Esophagus muscularis mucosa (tissue), 4 donors: ENCODE measurements at regions not wholly inside any gene's neighbourhood (a gene's known extent, or its start where the extent isn't known, plus 50 kb on each side); places are given as distances from the start of the nearest gene placed in this dataset.

Experiments used
- DNase-seq: peaks from one replicate; pipeline ENCODE4 v3.0.0-alpha.2; 2017; ENCODE audit errors: extremely low spot score
- H3K27ac ChIP-seq, 4 donors: fragments of 200-600 bp; sonication (generic); replicated peaks in 1 of 4; 1 replicate in 3 of 4; 2 replicates in 1 of 4; pipeline ENCODE4 v1.5.1; 2016 to 2019; ENCODE audit warnings: mild to moderate bottlenecking in 1 of 4
- H3K27me3 ChIP-seq, 4 donors: fragments of 200-600 bp; sonication (generic); one replicate each; pipeline versions ENCODE4 v1.5.1 to v1.6.0; 2016 to 2019
- H3K36me3 ChIP-seq, 4 donors: fragments of 200-600 bp; sonication (generic); one replicate each; pipeline ENCODE4 v1.5.1; 2016 to 2019
- H3K4me1 ChIP-seq, 4 donors: fragments of 200-600 bp; sonication (generic); one replicate each; pipeline ENCODE4 v1.5.1; 2016 to 2019
- H3K4me3 ChIP-seq, 4 donors: fragments of 200-600 bp; sonication (generic); 1 replicate in 2 of 4; 2 replicates in 2 of 4; pipeline ENCODE4 v1.5.1; 2016 to 2019; ENCODE audit warnings: mild to moderate bottlenecking in 4 of 4, moderate library complexity in 1 of 4
- H3K9me3 ChIP-seq, 4 donors: fragments of 200-600 bp; sonication (generic); 1 replicate in 3 of 4; 2 replicates in 1 of 4; pipeline ENCODE4 v1.5.1; 2016 to 2019
- CTCF ChIP-seq, 3 experiments: fragments of 200-600 bp in 2 of 3; fragments of 450-650 bp in 1 of 3; sonication (generic) in 2 of 3; IDR thresholded peaks; one replicate each; pipeline ENCODE4 v1.5.1; 2017 to 2019; ENCODE audit warnings: antibody characterized with exemption in 3 of 3, mild to moderate bottlenecking in 2 of 3, moderate library complexity in 1 of 3
- EP300 ChIP-seq: sonication (generic); formaldehyde crosslinking; IDR thresholded peaks from one replicate; pipeline ENCODE4 v1.6.1; 2017; ENCODE audit warnings: antibody characterized with exemption
- POLR2A ChIP-seq: fragments of 450-650 bp; IDR thresholded peaks from one replicate; pipeline ENCODE4 v1.6.1; 2017; ENCODE audit warnings: antibody characterized with exemption, moderate library complexity, mild to moderate bottlenecking, low read depth
- POLR2AphosphoS5 ChIP-seq, 2 donors: sonication (generic); formaldehyde crosslinking; IDR thresholded peaks; one replicate each; pipeline ENCODE4 v1.6.1; 2017; ENCODE audit warnings: antibody characterized with exemption in 2 of 2
- WGBS: methylation state at CpG from one replicate; pipeline ENCODE4 v1.1.5; 2018; 5-methylcytosine and 5-hydroxymethylcytosine counted together
- intact Hi-C: fragments of 100-400 bp; cut with DNase I; formaldehyde crosslinking; loops from one replicate; pipeline ENCODE4 v1.15.1; 2023

- Histone ChIP-seq H3K27me3 (no peaks in the 10 kb centered on the region), H3K9me3 (no peaks in the 10 kb centered on the region), H3K36me3 (no peaks in the 10 kb centered on the region), H3K4me1 (no peaks in the 10 kb centered on the region), H3K27ac (no peak overlapping the region), H3K4me3 (no peak overlapping the region)
- WGBS = 88% methylated on average over 8 of the region's 8 CpGs
- intact Hi-C loops = no loop called here
- TF ChIP-seq POLR2A = no peak
- TF ChIP-seq CTCF (IDR thresholded peaks at IDR 0.05) = no peak
- TF ChIP-seq EP300 = no peak
- TF ChIP-seq POLR2AphosphoS5 (IDR thresholded peaks at IDR 0.05) = no peak
- DNase-seq = peak; percentile 82
Measured at GRCh38 chr13:22024381-22024994, 353.6 kb downstream of the FGF9 start.

- no peaks in the 10 kb centered on the region for H3K9me3 ChIP-seq
- H3K27me3 ChIP-seq = no peaks in the 10 kb centered on the region
- peaks cover 0 to 7% (median 0%) of the 10 kb centered on the region in 4 donors for H3K4me1 ChIP-seq
- intact Hi-C loops = no loop called here
- H3K27ac ChIP-seq = no peak overlapping the region
- WGBS = 79% methylated on average over 8 of the region's 8 CpGs
- H3K4me3 ChIP-seq = no peak overlapping the region
- DNase-seq = no peak
- TF ChIP-seq EP300 = no peak
- no peak for TF ChIP-seq POLR2AphosphoS5 (IDR thresholded peaks at IDR 0.05)
- TF ChIP-seq POLR2A = no peak
- TF ChIP-seq CTCF (IDR thresholded peaks at IDR 0.05) = no peak
- H3K36me3 ChIP-seq = no peaks in the 10 kb centered on the region
Measured at GRCh38 chr13:22027566-22027965, 356.7 kb downstream of the FGF9 start.

GRCh38 chr13:22028831-22029230, 358.0 kb downstream of the FGF9 start:
- TF ChIP-seq POLR2AphosphoS5 (IDR thresholded peaks at IDR 0.05) (no peak), EP300 (no peak), POLR2A (no peak), CTCF (IDR thresholded peaks at IDR 0.05) (no peak)
- Histone ChIP-seq H3K36me3 (no peaks in the 10 kb centered on the region), H3K27me3 (no peaks in the 10 kb centered on the region), H3K4me3 (no peak overlapping the region), H3K4me1 (peaks cover 0 to 7% (median 0%) of the 10 kb centered on the region in 4 donors), H3K9me3 (no peaks in the 10 kb centered on the region), H3K27ac (no peak overlapping the region)
- WGBS = 94% methylated on average over 6 of the region's 7 CpGs
- intact Hi-C loops = no loop called here
- DNase-seq = peak; percentile 66

GRCh38 chr13:22030321-22030720, 359.4 kb downstream of the FGF9 start:
- Histone ChIP-seq H3K36me3 (no peaks in the 10 kb centered on the region), H3K4me3 (no peak overlapping the region), H3K9me3 (no peaks in the 10 kb centered on the region), H3K27ac (no peak overlapping the region), H3K4me1 (peaks cover 0 to 7% (median 0%) of the 10 kb centered on the region in 4 donors), H3K27me3 (no peaks in the 10 kb centered on the region)
- intact Hi-C loops = no loop called here
- DNase-seq = peak; percentile 91
- TF ChIP-seq POLR2A = no peak
- TF ChIP-seq CTCF (IDR thresholded peaks at IDR 0.05) = no peak
- no peak for TF ChIP-seq EP300
- no peak for TF ChIP-seq POLR2AphosphoS5 (IDR thresholded peaks at IDR 0.05)
- 82% methylated on average over 6 of the region's 6 CpGs for WGBS

- DNase-seq = peak; percentile 53
- Histone ChIP-seq H3K4me1 (peaks cover 0 to 7% (median 0%) of the 10 kb centered on the region in 4 donors), H3K4me3 (no peak overlapping the region), H3K36me3 (no peaks in the 10 kb centered on the region), H3K27me3 (no peaks in the 10 kb centered on the region), H3K27ac (no peak overlapping the region), H3K9me3 (no peaks in the 10 kb centered on the region)
- no peak for TF ChIP-seq CTCF (IDR thresholded peaks at IDR 0.05)
- TF ChIP-seq POLR2A = no peak
- no peak for TF ChIP-seq POLR2AphosphoS5 (IDR thresholded peaks at IDR 0.05)
- TF ChIP-seq EP300 = no peak
- intact Hi-C loops = no loop called here
- 55% methylated on average over 5 of the region's 5 CpGs for WGBS
Measured at GRCh38 chr13:22031702-22032286, 360.9 kb downstream of the FGF9 start.
